K562 (cell line): ENCODE measurements at regions not wholly inside any gene's neighbourhood (a gene's known extent, or its start where the extent isn't known, plus 50 kb on each side); places are given as distances from the start of the nearest gene placed in this dataset.

Experiments used
- ATAC-seq: fragments of 200-7000 bp; cut with Tn5 transposase; 3 replicates; pipeline ENCODE4 v1.9.1; 2020; ENCODE audit warnings: moderate library complexity
- BruUV-seq: library from RNA; stranded (reverse); fragments of 400-500 nt; replicated peaks from 2 replicates; lab custom pipeline; 2021; lab: Mats Ljungman, UMichigan
- CTCF ChIA-PET: fragments of 300-600 bp; formaldehyde crosslinking; extraction: SDS; loops from one replicate; lab custom pipeline; 2021; ENCODE audit warnings: low intra/inter-chr PET ratio; lab: Yijun Ruan, JAX
- POLR2A ChIA-PET: fragments of 300-600, 350-650 bp; sonication (Branson Sonifier 250); formaldehyde crosslinking; extraction: SDS; loops from one replicate; lab custom pipeline; 2021; ENCODE audit warnings: antibody characterized with exemption, inconsistent platforms; lab: Yijun Ruan, JAX
- DNase-seq, 4 experiments: peaks; one replicate each; pipeline versions ENCODE4 v3.0.0 to v3.0.0-alpha.2; 2011 to 2018; ENCODE audit warnings: low spot score in 3 of 4, mixed read lengths in 3 of 4; ENCODE audit errors: extremely low read depth in 1 of 4
- FAIRE-seq: peaks from 2 replicates; lab custom pipeline; 2011; peaks lifted over from hg19 to GRCh38; lab: Jason Lieb, UNC
- H2AFZ ChIP-seq: 2 replicates; pipeline ENCODE4 v1.6.0; 2011; ENCODE audit warnings: low read depth, low read length, control low read depth, inconsistent platforms
- H3K27ac ChIP-seq: fragments of 200-600 bp; 3 replicates; pipeline ENCODE4 v1.8.0; 2011; ENCODE audit warnings: low read depth, mild to moderate bottlenecking, control low read depth, inconsistent platforms, low read length, moderate library complexity, mixed read lengths; ENCODE audit errors: extremely low read depth
- H3K27me3 ChIP-seq, 2 experiments: fragments of 300-600 bp in 1 of 2; 2 replicates in 1 of 2; 3 replicates in 1 of 2; pipeline versions ENCODE4 v1.6.0 to v1.8.0; 2011; ENCODE audit warnings: inconsistent platforms in 2 of 2, low read length in 2 of 2, mild to moderate bottlenecking in 1 of 2, mixed read lengths in 1 of 2, moderate library complexity in 1 of 2; ENCODE audit not compliant: control insufficient read depth in 2 of 2, insufficient read depth in 2 of 2
- H3K36me3 ChIP-seq: fragments of 300-600 bp; 3 replicates; pipeline ENCODE4 v1.8.0; 2011; ENCODE audit warnings: mild to moderate bottlenecking, low read length, inconsistent platforms; ENCODE audit not compliant: control insufficient read depth, insufficient read depth
- H3K4me1 ChIP-seq, 2 experiments: fragments of 200-600 bp in 1 of 2; replicated peaks in 1 of 2; 2 replicates in 1 of 2; 3 replicates in 1 of 2; pipeline versions ENCODE4 v1.5.1 to v1.8.0; 2011; ENCODE audit warnings: inconsistent platforms in 2 of 2, low read length in 2 of 2, mild to moderate bottlenecking in 1 of 2, mixed read lengths in 1 of 2, moderate library complexity in 1 of 2; ENCODE audit not compliant: control insufficient read depth in 2 of 2, insufficient read depth in 2 of 2
- H3K4me2 ChIP-seq: 2 replicates; pipeline ENCODE4 v1.6.1; 2011; ENCODE audit warnings: low read length, control low read depth, inconsistent platforms, mixed read lengths; ENCODE audit not compliant: insufficient read depth
- H3K4me3 ChIP-seq: fragments of 200-600 bp; sonication (generic), shearing (Covaris generic); 2 replicates; pipeline ENCODE4 v1.5.1; 2016; ENCODE audit warnings: control low read depth, inconsistent platforms
- H3K79me2 ChIP-seq: fragments of 200-600 bp; 3 replicates; pipeline ENCODE4 v1.8.0; 2011; ENCODE audit warnings: low read length, inconsistent platforms; ENCODE audit not compliant: control insufficient read depth, insufficient read depth
- H3K9ac ChIP-seq, 2 experiments: 2 replicates each; pipeline versions ENCODE4 v1.6.0 to v1.6.1; 2011; ENCODE audit warnings: low read depth in 2 of 2, low read length in 2 of 2, control low read depth in 1 of 2, inconsistent platforms in 1 of 2, mild to moderate bottlenecking in 1 of 2, mixed read lengths in 1 of 2; ENCODE audit not compliant: insufficient read depth in 1 of 2
- H3K9me1 ChIP-seq: one replicate; pipeline ENCODE4 v1.6.0; 2011; ENCODE audit warnings: inconsistent platforms, mild to moderate bottlenecking, low read length, moderate library complexity; ENCODE audit not compliant: control insufficient read depth, insufficient read depth
- H3K9me3 ChIP-seq: replicated peaks from 2 replicates; pipeline ENCODE4 v1.5.1; 2011; ENCODE audit warnings: low read depth, low read length, inconsistent platforms; ENCODE audit not compliant: control insufficient read depth, insufficient read depth
- H4K20me1 ChIP-seq: replicated peaks from 2 replicates; pipeline ENCODE4 v1.6.1; 2011; ENCODE audit warnings: low read length, inconsistent platforms, mixed read lengths; ENCODE audit not compliant: control insufficient read depth, insufficient read depth
- CHCHD3 ChIP-seq: fragments of 250-450 bp; sonication (Bioruptor Pico); IDR thresholded peaks from 2 replicates; pipeline ENCODE4 v2.1.2; 2022; ENCODE audit warnings: mild to moderate bottlenecking
- CHD2 ChIP-seq: IDR thresholded peaks from 2 replicates; pipeline ENCODE4 v1.6.1; 2011; ENCODE audit warnings: low read depth, low read length
- CREB3 ChIP-seq: fragments of 450-650 bp; conservative IDR thresholded peaks from 2 replicates; pipeline ENCODE4 v1.6.1; 2016; ENCODE audit warnings: missing genetic modification characterization, low read depth, mild to moderate bottlenecking, missing compliant biosample characterization, moderate library complexity
- ELK1 ChIP-seq: sonication (generic); formaldehyde crosslinking; IDR thresholded peaks from 2 replicates; pipeline ENCODE4 v1.8.1; 2022; ENCODE audit warnings: missing genetic modification reagents
- FOXM1 ChIP-seq, 2 experiments: fragments of 450-650 bp in 1 of 2; sonication (generic) in 1 of 2; formaldehyde crosslinking in 1 of 2; IDR thresholded peaks; 2 replicates each; pipeline versions ENCODE4 v1.6.1 to v1.9.0; 2017 to 2022; ENCODE audit warnings: low read depth in 2 of 2, mild to moderate bottlenecking in 2 of 2, missing genetic modification reagents in 1 of 2, moderate library complexity in 1 of 2
- ILF3 ChIP-seq: fragments of 450-650 bp; IDR thresholded peaks from 2 replicates; pipeline ENCODE4 v1.6.1; 2018; ENCODE audit warnings: antibody characterized with exemption, mild to moderate bottlenecking, moderate library complexity, borderline replicate concordance
- NCOA4 ChIP-seq: fragments of 450-650 bp; IDR thresholded peaks from 2 replicates; pipeline ENCODE4 v1.6.1; 2018; ENCODE audit warnings: mild to moderate bottlenecking; ENCODE audit not compliant: partially characterized antibody
- RUNX1 ChIP-seq: sonication (generic); IDR thresholded peaks from 2 replicates; pipeline ENCODE4 v1.6.1; 2016; ENCODE audit warnings: antibody characterized with exemption, low read depth
- STAT5A ChIP-seq: IDR thresholded peaks from 2 replicates; pipeline ENCODE4 v1.6.1; 2012; ENCODE audit warnings: low read length, inconsistent platforms, borderline replicate concordance
- ZNF174 ChIP-seq: fragments of 250-450 bp; sonication (Bioruptor Pico); IDR thresholded peaks from 2 replicates; pipeline ENCODE4 v1.4.0; 2020; ENCODE audit warnings: mild to moderate bottlenecking
- ZNF655 ChIP-seq: fragments of 250-450 bp; sonication (Bioruptor Pico); IDR thresholded peaks from 2 replicates; pipeline ENCODE4 v1.5.0; 2021
- WGBS: fragments of 100-300 bp; shearing (Covaris generic); methylation state at CpG from one replicate; pipeline ENCODE4 v1.1.6; 2016; ENCODE audit warnings: low coverage, mixed read lengths; ENCODE audit not compliant: insufficient coverage; ENCODE audit errors: missing lambda C conversion rate; 5-methylcytosine and 5-hydroxymethylcytosine counted together
- in situ Hi-C: fragments of 300-500 bp; cut with MboI; formaldehyde crosslinking; loops from 4 replicates; pipeline ENCODE4 v1.15.0; 2018; ENCODE audit warnings: inconsistent platforms, mixed read lengths
- intact Hi-C: fragments of 100-400 bp; cut with micrococcal nuclease; formaldehyde crosslinking; loops from 2 replicates; pipeline ENCODE4 v1.14.2; 2022
- TF ChIP-seq, protein P1 (sequence below): sonication (generic); formaldehyde crosslinking; IDR thresholded peaks from 2 replicates; pipeline ENCODE4 v1.8.0; 2022; ENCODE audit warnings: missing genetic modification reagents, mild to moderate bottlenecking, borderline replicate concordance
- TF ChIP-seq, protein P2 (sequence below): fragments of 450-650 bp; formaldehyde crosslinking; IDR thresholded peaks from 2 replicates; pipeline ENCODE4 v1.4.0; 2020; ENCODE audit warnings: mild to moderate bottlenecking, moderate library complexity
- TF ChIP-seq, protein P3 (sequence below): sonication (generic); formaldehyde crosslinking; IDR thresholded peaks from 2 replicates; pipeline ENCODE4 v1.8.0; 2023; ENCODE audit warnings: mild to moderate bottlenecking, missing genetic modification reagents

DNA sequence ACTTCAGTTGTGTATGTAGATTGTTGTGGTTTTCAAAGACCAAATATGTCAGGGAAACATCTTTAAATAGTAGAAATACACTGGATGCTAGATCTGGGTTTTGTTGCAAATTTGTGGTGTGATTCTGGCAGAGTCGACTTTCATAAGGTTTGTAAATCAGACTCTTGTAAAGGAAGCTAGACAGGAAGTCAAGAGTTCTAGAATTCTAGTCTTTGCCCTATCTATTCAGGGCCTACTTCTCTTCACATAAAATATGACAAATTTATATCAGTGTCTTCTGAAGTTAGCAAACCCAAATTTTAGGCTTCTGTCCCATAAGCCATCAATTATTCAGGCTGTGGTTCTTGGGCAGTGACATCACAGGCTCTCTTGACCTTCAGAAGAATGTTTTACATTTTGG lies 1579.2 kb upstream of the PIK3C3 start:
- H4K20me1 ChIP-seq = no peaks in the 10 kb centered on the region
- TF ChIP-seq NCOA4 (no peak), ZNF174 (no peak), STAT5A (no peak), ELK1 (CRISPR knock-in tag) (no peak), ILF3 (no peak), ZNF655 (CRISPR knock-in tag) (no peak), CREB3 (tag) (no peak), RUNX1 (no peak), FOXM1 (IDR thresholded peaks at IDR 0.05; ENCODE audit: low read depth) (no peak), FOXM1 (CRISPR knock-in tag; IDR thresholded peaks at IDR 0.05; ENCODE audit: low read depth) (no peak), CHCHD3 (CRISPR knock-in tag) (no peak), CHD2 (no peak)
- TF ChIP-seq, protein P1, sequence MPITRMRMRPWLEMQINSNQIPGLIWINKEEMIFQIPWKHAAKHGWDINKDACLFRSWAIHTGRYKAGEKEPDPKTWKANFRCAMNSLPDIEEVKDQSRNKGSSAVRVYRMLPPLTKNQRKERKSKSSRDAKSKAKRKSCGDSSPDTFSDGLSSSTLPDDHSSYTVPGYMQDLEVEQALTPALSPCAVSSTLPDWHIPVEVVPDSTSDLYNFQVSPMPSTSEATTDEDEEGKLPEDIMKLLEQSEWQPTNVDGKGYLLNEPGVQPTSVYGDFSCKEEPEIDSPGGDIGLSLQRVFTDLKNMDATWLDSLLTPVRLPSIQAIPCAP (CRISPR knock-in tag) = no peak
- TF ChIP-seq, protein P2, sequence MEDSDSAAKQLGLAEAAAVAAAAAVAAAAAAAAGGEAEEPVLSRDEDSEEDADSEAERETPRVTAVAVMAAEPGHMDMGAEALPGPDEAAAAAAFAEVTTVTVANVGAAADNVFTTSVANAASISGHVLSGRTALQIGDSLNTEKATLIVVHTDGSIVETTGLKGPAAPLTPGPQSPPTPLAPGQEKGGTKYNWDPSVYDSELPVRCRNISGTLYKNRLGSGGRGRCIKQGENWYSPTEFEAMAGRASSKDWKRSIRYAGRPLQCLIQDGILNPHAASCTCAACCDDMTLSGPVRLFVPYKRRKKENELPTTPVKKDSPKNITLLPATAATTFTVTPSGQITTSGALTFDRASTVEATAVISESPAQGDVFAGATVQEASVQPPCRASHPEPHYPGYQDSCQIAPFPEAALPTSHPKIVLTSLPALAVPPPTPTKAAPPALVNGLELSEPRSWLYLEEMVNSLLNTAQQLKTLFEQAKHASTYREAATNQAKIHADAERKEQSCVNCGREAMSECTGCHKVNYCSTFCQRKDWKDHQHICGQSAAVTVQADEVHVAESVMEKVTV (CRISPR knock-in tag) = no peak
- TF ChIP-seq, protein P3, sequence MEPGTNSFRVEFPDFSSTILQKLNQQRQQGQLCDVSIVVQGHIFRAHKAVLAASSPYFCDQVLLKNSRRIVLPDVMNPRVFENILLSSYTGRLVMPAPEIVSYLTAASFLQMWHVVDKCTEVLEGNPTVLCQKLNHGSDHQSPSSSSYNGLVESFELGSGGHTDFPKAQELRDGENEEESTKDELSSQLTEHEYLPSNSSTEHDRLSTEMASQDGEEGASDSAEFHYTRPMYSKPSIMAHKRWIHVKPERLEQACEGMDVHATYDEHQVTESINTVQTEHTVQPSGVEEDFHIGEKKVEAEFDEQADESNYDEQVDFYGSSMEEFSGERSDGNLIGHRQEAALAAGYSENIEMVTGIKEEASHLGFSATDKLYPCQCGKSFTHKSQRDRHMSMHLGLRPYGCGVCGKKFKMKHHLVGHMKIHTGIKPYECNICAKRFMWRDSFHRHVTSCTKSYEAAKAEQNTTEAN (CRISPR knock-in tag) = no peak
- TF ChIP-seq, all 486 proteins: peak for 0
- BruUV-seq = no TSS peak
- no peaks in the 10 kb centered on the region for H3K9me3 ChIP-seq
- H3K4me2 ChIP-seq = no peak overlapping the region
- in situ Hi-C loops (no loop called here), intact Hi-C loops (no loop called here)
- ChIA-PET CTCF (no interaction called here), POLR2A (no interaction called here)
- 0% methylated on average over 1 of the region's 1 CpG for WGBS
- H3K4me1 ChIP-seq = no peaks in the 10 kb centered on the region
- no peaks in the 10 kb centered on the region for H3K9me1 ChIP-seq
- no peaks in the 10 kb centered on the region for H3K27me3 ChIP-seq
- FAIRE-seq (no peak), DNase-seq (no peak), ATAC-seq (no peak)
- no peak overlapping the region for H3K4me3 ChIP-seq
- no peak overlapping the region for H3K27ac ChIP-seq
- H3K9ac ChIP-seq = no peak overlapping the region
- no peak overlapping the region for H2AFZ ChIP-seq
- no peaks in the 10 kb centered on the region for H3K79me2 ChIP-seq
- no peaks in the 10 kb centered on the region for H3K36me3 ChIP-seq
